Neural progenitor cell (in vitro differentiated cells): ENCODE measurements at regions not wholly inside any gene's neighbourhood (a gene's known extent, or its start where the extent isn't known, plus 50 kb on each side); places are given as distances from the start of the nearest gene placed in this dataset.
A peak's percentile ranks its signal among the peaks of the same experiment; 100 is the strongest.

ENCODE experiments used
- DNase-seq: peaks from one replicate; pipeline ENCODE4 v3.0.0-alpha.2; 2016; ENCODE audit warnings: low spot score
- H2AFZ ChIP-seq: fragments of 200-600 bp; sonication (generic); replicated peaks from 2 replicates; pipeline ENCODE4 v1.6.1; 2016; ENCODE audit warnings: antibody characterized with exemption
- H3F3A ChIP-seq: fragments of 200-600 bp; sonication (generic); 2 replicates; pipeline ENCODE4 v1.6.1; 2016; ENCODE audit warnings: antibody characterized with exemption, low read depth
- H3K27ac ChIP-seq: fragments of 200-600 bp; sonication (generic); 2 replicates; pipeline ENCODE4 v1.5.1; 2016; ENCODE audit warnings: mild to moderate bottlenecking
- H3K27me3 ChIP-seq: fragments of 200-600 bp; sonication (generic); 2 replicates; pipeline ENCODE4 v1.6.1; 2016; ENCODE audit warnings: mild to moderate bottlenecking, moderate library complexity
- H3K36me3 ChIP-seq: fragments of 200-600 bp; sonication (generic); 2 replicates; pipeline ENCODE4 v1.5.1; 2016
- H3K4me1 ChIP-seq: fragments of 200-600 bp; sonication (generic); 2 replicates; pipeline ENCODE4 v1.6.1; 2016; ENCODE audit warnings: mixed run types
- H3K4me2 ChIP-seq: fragments of 200-600 bp; sonication (generic); 2 replicates; pipeline ENCODE4 v1.6.1; 2016
- H3K4me3 ChIP-seq: fragments of 200-600 bp; sonication (generic); 2 replicates; pipeline ENCODE4 v1.5.1; 2016
- H3K79me2 ChIP-seq: fragments of 200-600 bp; sonication (generic); 2 replicates; pipeline ENCODE4 v1.6.1; 2016; ENCODE audit warnings: low read depth
- H3K9ac ChIP-seq: fragments of 200-600 bp; sonication (generic); 2 replicates; pipeline ENCODE4 v1.6.1; 2016
- H3K9me3 ChIP-seq: fragments of 200-600 bp; sonication (generic); 2 replicates; pipeline ENCODE4 v1.5.1; 2016; ENCODE audit warnings: low read depth
- H4K20me1 ChIP-seq: fragments of 200-600 bp; sonication (generic); 2 replicates; pipeline ENCODE4 v1.6.1; 2016; ENCODE audit warnings: low read depth
- H3K27ac Mint-ChIP-seq: 3 replicates; pipeline ENCODE4 v1.8.0; 2021; ENCODE audit warnings: mixed read lengths
- H3K27me3 Mint-ChIP-seq: 2 replicates; pipeline ENCODE4 v1.8.0; 2022; ENCODE audit warnings: low read depth, mild to moderate bottlenecking, inconsistent platforms, moderate library complexity, mixed read lengths; ENCODE audit not compliant: insufficient read depth
- H3K36me3 Mint-ChIP-seq: 3 replicates; pipeline ENCODE4 v1.8.0; 2021; ENCODE audit warnings: mixed read lengths
- H3K4me1 Mint-ChIP-seq: 3 replicates; pipeline ENCODE4 v1.8.0; 2021; ENCODE audit warnings: mixed read lengths
- H3K4me3 Mint-ChIP-seq: 3 replicates; pipeline ENCODE4 v1.8.0; 2021; ENCODE audit warnings: mild to moderate bottlenecking, moderate library complexity, mixed read lengths
- H3K9me3 Mint-ChIP-seq: 3 replicates; pipeline ENCODE4 v1.8.0; 2020; ENCODE audit warnings: mixed read lengths
- EZH2 ChIP-seq: fragments of 200-600 bp; sonication (generic); IDR thresholded peaks from 2 replicates; pipeline ENCODE4 v1.6.1; 2017; ENCODE audit warnings: antibody characterized with exemption, mild to moderate bottlenecking, moderate library complexity
- EZH2phosphoT487 ChIP-seq: fragments of 200-600 bp; sonication (generic); IDR thresholded peaks from 2 replicates; pipeline ENCODE4 v1.6.1; 2017; ENCODE audit warnings: antibody characterized with exemption
- TF ChIP-seq, protein P1 (sequence below): fragments of 200-600 bp; sonication (generic); IDR thresholded peaks from 2 replicates; pipeline ENCODE4 v1.5.1; 2017; ENCODE audit warnings: antibody characterized with exemption, mild to moderate bottlenecking

DNA sequence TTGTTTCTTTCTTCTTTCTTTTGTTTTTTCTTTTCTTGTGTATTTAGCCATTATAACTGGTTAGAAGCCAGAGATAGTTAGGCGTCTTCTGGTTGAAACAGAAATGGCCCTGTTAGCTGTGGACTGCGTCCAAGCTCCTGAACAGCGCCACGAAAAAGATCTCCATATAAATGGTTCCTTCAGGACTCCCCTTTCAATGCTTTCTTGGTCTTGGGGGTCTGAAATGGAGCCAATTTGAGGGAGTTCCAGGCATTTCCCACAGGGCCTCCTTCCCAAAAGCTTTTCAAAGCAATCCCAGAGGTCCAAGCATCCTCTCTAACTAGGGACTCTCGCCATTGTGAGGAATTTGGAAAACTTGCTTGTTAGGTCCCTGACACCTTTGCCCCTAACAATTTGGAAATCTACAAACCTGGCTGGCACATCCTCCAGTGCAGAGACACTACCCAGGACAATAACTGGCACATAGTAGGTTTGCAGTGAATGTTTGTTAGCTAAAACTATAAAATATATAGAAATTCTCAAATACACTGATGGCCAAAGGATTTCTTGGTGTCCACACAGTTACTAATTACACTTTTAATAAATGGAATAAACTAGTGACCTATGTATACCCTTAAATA is 80.1 kb downstream of the MYCN start:
- H3K79me2 ChIP-seq = no peaks in the 10 kb centered on the region
- no peak overlapping the region for H3K27ac Mint-ChIP-seq
- TF ChIP-seq, protein P1, sequence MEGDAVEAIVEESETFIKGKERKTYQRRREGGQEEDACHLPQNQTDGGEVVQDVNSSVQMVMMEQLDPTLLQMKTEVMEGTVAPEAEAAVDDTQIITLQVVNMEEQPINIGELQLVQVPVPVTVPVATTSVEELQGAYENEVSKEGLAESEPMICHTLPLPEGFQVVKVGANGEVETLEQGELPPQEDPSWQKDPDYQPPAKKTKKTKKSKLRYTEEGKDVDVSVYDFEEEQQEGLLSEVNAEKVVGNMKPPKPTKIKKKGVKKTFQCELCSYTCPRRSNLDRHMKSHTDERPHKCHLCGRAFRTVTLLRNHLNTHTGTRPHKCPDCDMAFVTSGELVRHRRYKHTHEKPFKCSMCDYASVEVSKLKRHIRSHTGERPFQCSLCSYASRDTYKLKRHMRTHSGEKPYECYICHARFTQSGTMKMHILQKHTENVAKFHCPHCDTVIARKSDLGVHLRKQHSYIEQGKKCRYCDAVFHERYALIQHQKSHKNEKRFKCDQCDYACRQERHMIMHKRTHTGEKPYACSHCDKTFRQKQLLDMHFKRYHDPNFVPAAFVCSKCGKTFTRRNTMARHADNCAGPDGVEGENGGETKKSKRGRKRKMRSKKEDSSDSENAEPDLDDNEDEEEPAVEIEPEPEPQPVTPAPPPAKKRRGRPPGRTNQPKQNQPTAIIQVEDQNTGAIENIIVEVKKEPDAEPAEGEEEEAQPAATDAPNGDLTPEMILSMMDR = no peak
- TF ChIP-seq EZH2phosphoT487 = no peak
- TF ChIP-seq EZH2 = no peak
- no peaks in the 10 kb centered on the region for H3K36me3 ChIP-seq
- H3K27ac ChIP-seq = no peak overlapping the region
- no peaks in the 10 kb centered on the region for H4K20me1 ChIP-seq
- H3K27me3 Mint-ChIP-seq = peaks cover 12% of the 10 kb centered on the region
- no peak overlapping the region for H3K4me3 Mint-ChIP-seq
- peaks cover 27% of the 10 kb centered on the region for H3K4me1 ChIP-seq
- no peak overlapping the region for H3K9ac ChIP-seq
- peaks cover 10% of the 10 kb centered on the region for H3F3A ChIP-seq
- H3K27me3 ChIP-seq = no peaks in the 10 kb centered on the region
- no peaks in the 10 kb centered on the region for H3K9me3 ChIP-seq
- no peaks in the 10 kb centered on the region for H3K9me3 Mint-ChIP-seq
- no peak overlapping the region for H3K4me3 ChIP-seq
- DNase-seq = no peak
- H3K4me1 Mint-ChIP-seq = peaks cover 44% of the 10 kb centered on the region
- no peak overlapping the region for H3K4me2 ChIP-seq
- H3K36me3 Mint-ChIP-seq = no peaks in the 10 kb centered on the region
- no peak overlapping the region for H2AFZ ChIP-seq

DNA sequence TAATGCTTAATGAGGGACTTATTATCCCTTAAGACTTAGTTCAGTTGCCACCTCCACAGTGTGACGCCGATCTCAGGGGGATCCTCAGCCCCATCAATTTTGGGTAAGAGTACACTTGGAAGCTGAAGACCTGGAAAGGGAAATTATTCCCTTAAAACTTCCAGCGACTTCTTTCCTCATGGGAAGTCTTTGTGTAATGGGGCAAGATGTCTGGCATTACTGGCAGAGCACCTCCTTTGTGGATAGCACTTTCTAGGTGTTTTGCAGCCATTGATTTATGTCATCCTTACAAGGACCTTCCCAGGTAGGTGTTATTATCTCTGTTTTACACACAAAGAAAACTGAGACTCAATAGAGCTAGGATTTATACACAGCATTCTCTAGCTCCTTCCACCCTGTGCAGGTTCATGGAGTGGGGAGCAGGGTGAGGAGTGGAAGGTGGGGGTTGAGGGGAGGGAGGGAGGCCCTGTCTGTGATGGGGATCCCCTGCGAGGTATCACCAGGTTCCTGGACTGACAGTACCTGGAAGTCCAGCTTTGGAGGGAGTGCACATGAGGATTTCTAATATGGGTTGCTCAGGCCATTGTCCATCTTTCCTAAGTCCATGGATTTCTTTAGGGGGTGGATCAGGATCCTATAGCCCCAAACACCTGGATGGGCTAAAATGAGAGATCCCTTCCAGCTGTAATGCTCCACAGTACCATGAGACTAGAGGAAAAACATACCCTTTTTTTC is 79.4 kb downstream of the MYCN start:
- no peaks in the 10 kb centered on the region for H3K36me3 ChIP-seq
- H3K27ac ChIP-seq = no peak overlapping the region
- no peaks in the 10 kb centered on the region for H3K79me2 ChIP-seq
- Mint-ChIP-seq H3K4me1 (peaks cover 40% of the 10 kb centered on the region), H3K9me3 (no peaks in the 10 kb centered on the region), H3K4me3 (no peak overlapping the region), H3K36me3 (no peaks in the 10 kb centered on the region), H3K27ac (no peak overlapping the region), H3K27me3 (peaks cover 11% of the 10 kb centered on the region)
- TF ChIP-seq EZH2 (no peak), EZH2phosphoT487 (no peak)
- TF ChIP-seq, protein P1 = no peak
- peaks cover 10% of the 10 kb centered on the region for H3F3A ChIP-seq
- H3K27me3 ChIP-seq = no peaks in the 10 kb centered on the region
- no peak for DNase-seq
- no peak overlapping the region for H3K9ac ChIP-seq
- no peak overlapping the region for H3K4me3 ChIP-seq
- H3K4me1 ChIP-seq = peaks cover 27% of the 10 kb centered on the region
- no peaks in the 10 kb centered on the region for H3K9me3 ChIP-seq
- H3K4me2 ChIP-seq = peak overlapping the region; percentile 4
- H2AFZ ChIP-seq = no peak overlapping the region
- no peaks in the 10 kb centered on the region for H4K20me1 ChIP-seq

DNA sequence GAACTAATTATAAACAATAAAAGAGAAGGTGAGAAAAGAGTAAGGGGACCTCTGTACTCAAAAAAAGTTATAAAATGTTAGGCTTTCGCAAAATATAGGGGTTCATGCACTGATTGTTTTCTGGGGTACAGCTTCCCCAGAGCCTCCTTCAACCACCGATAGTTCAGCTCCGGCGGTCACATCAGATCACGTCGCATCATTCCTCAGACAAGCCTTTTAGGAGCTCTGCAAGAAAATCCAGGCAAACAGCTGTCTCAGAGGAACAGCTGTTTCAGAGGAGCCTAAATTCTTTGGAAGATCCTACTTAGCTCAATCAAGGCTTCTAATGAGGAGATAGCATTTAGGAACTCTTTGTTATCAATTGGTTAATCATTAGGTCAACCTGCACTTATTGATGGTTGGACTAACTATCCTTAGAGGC is 78.7 kb downstream of the MYCN start:
- H3K4me2 ChIP-seq = peak overlapping the region; percentile 4
- Mint-ChIP-seq H3K4me3 (no peak overlapping the region), H3K27me3 (peaks cover 15% of the 10 kb centered on the region), H3K9me3 (no peaks in the 10 kb centered on the region), H3K36me3 (no peaks in the 10 kb centered on the region), H3K27ac (no peak overlapping the region), H3K4me1 (peaks cover 47% of the 10 kb centered on the region)
- H3K36me3 ChIP-seq = no peaks in the 10 kb centered on the region
- no peak overlapping the region for H3K9ac ChIP-seq
- H3K27me3 ChIP-seq = no peaks in the 10 kb centered on the region
- no peaks in the 10 kb centered on the region for H4K20me1 ChIP-seq
- H3F3A ChIP-seq = peaks cover 13% of the 10 kb centered on the region
- H3K27ac ChIP-seq = no peak overlapping the region
- TF ChIP-seq EZH2 (no peak), EZH2phosphoT487 (no peak)
- TF ChIP-seq, protein P1 = no peak
- no peak overlapping the region for H3K4me3 ChIP-seq
- H3K4me1 ChIP-seq = peaks cover 27% of the 10 kb centered on the region
- no peaks in the 10 kb centered on the region for H3K9me3 ChIP-seq
- peak; percentile 47 for DNase-seq
- no peaks in the 10 kb centered on the region for H3K79me2 ChIP-seq
- H2AFZ ChIP-seq = no peak overlapping the region
